ENCODE measurements at regions not wholly inside any gene's neighbourhood (a gene's known extent, or its start where the extent isn't known, plus 50 kb on each side); places are given as distances from the start of the nearest gene placed in this dataset.

GRCh38 chrX:110435196-110435595 lies 76.5 kb downstream of the RTL9 start:
- in situ Hi-C loops (cut with MboI; ENCODE audit: low pct_ligation_motif_present in 1 of 4, low pct_unique_long_range_greater_than_20kb in 1 of 4, low sequenced_read_pairs in 3 of 4): no loop called here
- H3K4me1 ChIP-seq: no peaks in the 10 kb centered on the region
- DNase-seq: no peak
- 75% methylated on average over 1 of the region's 1 CpG; no CpG with 5 or more reads in 1 of the 2 donors for WGBS, 2 donors (ENCODE audit: low coverage in 1 of 2)
- no peaks in the 10 kb centered on the region for H3K27me3 ChIP-seq
- no peak overlapping the region for H3K27ac ChIP-seq
- H3K4me3 ChIP-seq: no peak overlapping the region
- TF ChIP-seq CTCF (IDR thresholded peaks at IDR 0.05): no peak
- no peak for TF ChIP-seq POLR2A (IDR thresholded peaks at IDR 0.05)
- TF ChIP-seq POLR2AphosphoS5 (IDR thresholded peaks at IDR 0.05): no peak
- TF ChIP-seq EP300 (IDR thresholded peaks at IDR 0.05; ENCODE audit: low read depth): no peak
- intact Hi-C loops (cut with DNase I; ENCODE audit: low total_unique reads): no loop called here
- no peaks in the 10 kb centered on the region for H3K36me3 ChIP-seq
- no peaks in the 10 kb centered on the region for H3K9me3 ChIP-seq

GRCh38 chrX:110436523-110436922 lies 77.9 kb downstream of the RTL9 start:
- Histone ChIP-seq H3K4me1 (no peaks in the 10 kb centered on the region), H3K4me3 (no peak overlapping the region), H3K36me3 (no peaks in the 10 kb centered on the region), H3K9me3 (no peaks in the 10 kb centered on the region), H3K27me3 (no peaks in the 10 kb centered on the region), H3K27ac (no peak overlapping the region)
- in situ Hi-C loops (cut with MboI; ENCODE audit: low pct_ligation_motif_present in 1 of 4, low pct_unique_long_range_greater_than_20kb in 1 of 4, low sequenced_read_pairs in 3 of 4): no loop called here
- TF ChIP-seq CTCF (IDR thresholded peaks at IDR 0.05): no peak
- TF ChIP-seq POLR2A (IDR thresholded peaks at IDR 0.05): no peak
- TF ChIP-seq POLR2AphosphoS5 (IDR thresholded peaks at IDR 0.05): no peak
- no peak for TF ChIP-seq EP300 (IDR thresholded peaks at IDR 0.05; ENCODE audit: low read depth)
- no peak for DNase-seq
- intact Hi-C loops (cut with DNase I; ENCODE audit: low total_unique reads): no loop called here

GRCh38 chrX:110437686-110438085 lies 79.0 kb downstream of the RTL9 start:
- 70% methylated on average over 2 of the region's 2 CpGs; no CpG with 5 or more reads in 1 of the 2 donors for WGBS, 2 donors (ENCODE audit: low coverage in 1 of 2)
- Histone ChIP-seq H3K36me3 (no peaks in the 10 kb centered on the region), H3K4me3 (no peak overlapping the region), H3K4me1 (no peaks in the 10 kb centered on the region), H3K27me3 (no peaks in the 10 kb centered on the region), H3K9me3 (no peaks in the 10 kb centered on the region), H3K27ac (no peak overlapping the region)
- intact Hi-C loops (cut with DNase I; ENCODE audit: low total_unique reads) (no loop called here), in situ Hi-C loops (cut with MboI; ENCODE audit: low pct_ligation_motif_present in 1 of 4, low pct_unique_long_range_greater_than_20kb in 1 of 4, low sequenced_read_pairs in 3 of 4) (no loop called here)
- TF ChIP-seq EP300 (IDR thresholded peaks at IDR 0.05; ENCODE audit: low read depth) (no peak), POLR2AphosphoS5 (IDR thresholded peaks at IDR 0.05) (no peak), POLR2A (IDR thresholded peaks at IDR 0.05) (no peak), CTCF (IDR thresholded peaks at IDR 0.05) (no peak)
- no peak for DNase-seq

- intact Hi-C loops (cut with DNase I; ENCODE audit: low total_unique reads): no loop called here
Measured at GRCh38 chrX:110440016-110440805, 81.6 kb downstream of the RTL9 start.

More at GRCh38 chrX:110440016-110440805, 81.6 kb downstream of the RTL9 start:
- 74% methylated on average over 11 of the region's 11 CpGs; no CpG with 5 or more reads in 1 of the 2 donors for WGBS, 2 donors (ENCODE audit: low coverage in 1 of 2)
- H3K4me3 ChIP-seq: no peak overlapping the region
- TF ChIP-seq CTCF (IDR thresholded peaks at IDR 0.05) (no peak), POLR2AphosphoS5 (IDR thresholded peaks at IDR 0.05) (no peak), POLR2A (IDR thresholded peaks at IDR 0.05) (no peak), EP300 (IDR thresholded peaks at IDR 0.05; ENCODE audit: low read depth) (no peak)
- no peaks in the 10 kb centered on the region for H3K9me3 ChIP-seq
- H3K36me3 ChIP-seq: no peaks in the 10 kb centered on the region
- in situ Hi-C loops (cut with MboI; ENCODE audit: low pct_ligation_motif_present in 1 of 4, low pct_unique_long_range_greater_than_20kb in 1 of 4, low sequenced_read_pairs in 3 of 4): no loop called here
- no peaks in the 10 kb centered on the region for H3K27me3 ChIP-seq
- H3K27ac ChIP-seq: no peak overlapping the region
- DNase-seq: no peak
- no peaks in the 10 kb centered on the region for H3K4me1 ChIP-seq

All from transverse colon (tissue), 4 donors.